HG02763 (cell line): ENCODE measurements at regions not wholly inside any gene's neighbourhood (a gene's known extent, or its start where the extent isn't known, plus 50 kb on each side); places are given as distances from the start of the nearest gene placed in this dataset.

Experiments used
- ATAC-seq: cut with Tn5 transposase; IDR thresholded peaks from one replicate; pipeline ENCODE4 v1.9.1; 2021; ENCODE audit warnings: mild to moderate bottlenecking, moderate library complexity; ENCODE audit not compliant: unreplicated experiment

- no peak for ATAC-seq
These were observed 154.7 kb upstream of the SGK1 start for GRCh38 chr6:134472661-134473060.

GRCh38 chr6:134472046-134472445, 154.1 kb upstream of the SGK1 start:
- no peak for ATAC-seq

GRCh38 chr6:134470457-134470975, 152.6 kb upstream of the SGK1 start:
- ATAC-seq = no peak

- no peak for ATAC-seq
These were observed 152.0 kb upstream of the SGK1 start for GRCh38 chr6:134469702-134470456.

- no peak for ATAC-seq
These were observed 150.7 kb upstream of the SGK1 start for GRCh38 chr6:134468633-134469032.

GRCh38 chr6:134467620-134468019, 149.7 kb upstream of the SGK1 start:
- no peak for ATAC-seq

GRCh38 chr6:134466771-134467525, 149.0 kb upstream of the SGK1 start:
- ATAC-seq = no peak

- ATAC-seq = no peak
These were observed 146.9 kb upstream of the SGK1 start for GRCh38 chr6:134464690-134465411.

- no peak for ATAC-seq
These were observed 141.1 kb upstream of the SGK1 start for GRCh38 chr6:134458857-134459657.

- ATAC-seq = no peak
These were observed 140.0 kb upstream of the SGK1 start for GRCh38 chr6:134457941-134458340.

- no peak for ATAC-seq
These were observed 138.3 kb upstream of the SGK1 start for GRCh38 chr6:134456226-134456625.

- ATAC-seq = no peak
These were observed 137.4 kb upstream of the SGK1 start for GRCh38 chr6:134455319-134455718.

- ATAC-seq = no peak
These were observed 136.9 kb upstream of the SGK1 start for GRCh38 chr6:134454794-134455193.

- no peak for ATAC-seq
These were observed 136.0 kb upstream of the SGK1 start for GRCh38 chr6:134453792-134454510.

- no peak for ATAC-seq
These were observed 135.0 kb upstream of the SGK1 start for GRCh38 chr6:134452906-134453305.

- ATAC-seq = no peak
These were observed 133.6 kb upstream of the SGK1 start for GRCh38 chr6:134451529-134451928.

- ATAC-seq = no peak
These were observed 131.9 kb upstream of the SGK1 start for GRCh38 chr6:134449781-134450180.

GRCh38 chr6:134449004-134449403, 131.1 kb upstream of the SGK1 start:
- no peak for ATAC-seq

GRCh38 chr6:134447883-134448387, 130.0 kb upstream of the SGK1 start:
- ATAC-seq = no peak

- ATAC-seq = no peak
These were observed 129.5 kb upstream of the SGK1 start for GRCh38 chr6:134447423-134447822.
